GM12878 (cell line): ENCODE measurements at regions not wholly inside any gene's neighbourhood (a gene's known extent, or its start where the extent isn't known, plus 50 kb on each side); places are given as distances from the start of the nearest gene placed in this dataset.

Experiments used
- ATAC-seq: fragments of 200-7000 bp; cut with Tn5 transposase; 3 replicates; pipeline ENCODE4 v1.9.1; 2020; ENCODE audit warnings: mild to moderate bottlenecking, moderate library complexity
- BruUV-seq: library from RNA; stranded (reverse); fragments of 400-500 nt; replicated peaks from 2 replicates; lab custom pipeline; 2021; lab: Mats Ljungman, UMichigan
- CTCF ChIA-PET: fragments of 300-600 bp; sonication (Branson Sonifier 250); formaldehyde crosslinking; extraction: SDS; loops from one replicate; lab custom pipeline; 2021; ENCODE audit warnings: inconsistent platforms; lab: Yijun Ruan, JAX
- POLR2A ChIA-PET: fragments of 350-600 bp; formaldehyde crosslinking; extraction: SDS; loops from one replicate; lab custom pipeline; 2021; ENCODE audit warnings: inconsistent platforms; lab: Charles Lee
- RAD21 ChIA-PET: fragments of 300-600 bp; sonication (Branson Sonifier 250); formaldehyde crosslinking; loops from one replicate; lab custom pipeline; 2023; ENCODE audit warnings: antibody characterized with exemption; ENCODE audit not compliant: unreplicated experiment; lab: Charles Lee
- SMC1A ChIA-PET: fragments of 300-600 bp; sonication (Branson Sonifier 250); formaldehyde crosslinking; loops from one replicate; lab custom pipeline; 2023; ENCODE audit not compliant: unreplicated experiment, uncharacterized antibody; lab: Charles Lee
- DNase-seq: peaks from one replicate; pipeline ENCODE4 v3.0.0-alpha.2; 2011; ENCODE audit warnings: low read depth, low spot score
- FAIRE-seq: peaks from 3 replicates; lab custom pipeline; 2011; peaks lifted over from hg19 to GRCh38; lab: Jason Lieb, UNC
- H2AFZ ChIP-seq: 2 replicates; pipeline ENCODE4 v1.6.0; 2011; ENCODE audit warnings: low read depth, low read length, control low read depth; ENCODE audit not compliant: control insufficient read depth
- H3K27ac ChIP-seq: 2 replicates; pipeline ENCODE4 v1.5.1; 2011; ENCODE audit warnings: control low read depth; ENCODE audit not compliant: control insufficient read depth, insufficient read depth
- H3K27me3 ChIP-seq, 2 experiments: replicated peaks in 1 of 2; 2 replicates each; pipeline versions ENCODE4 v1.6.0 to v1.6.1; 2011; ENCODE audit warnings: low read length in 1 of 2; ENCODE audit not compliant: control insufficient read depth in 2 of 2, insufficient read depth in 2 of 2
- H3K36me3 ChIP-seq, 2 experiments: 2 replicates each; pipeline ENCODE4 v1.5.1; 2011; ENCODE audit warnings: low read length in 1 of 2; ENCODE audit not compliant: control insufficient read depth in 2 of 2, insufficient read depth in 2 of 2
- H3K4me1 ChIP-seq: 2 replicates; pipeline ENCODE4 v1.6.1; 2011; ENCODE audit warnings: mild to moderate bottlenecking, low read length, moderate library complexity, mixed read lengths; ENCODE audit not compliant: control insufficient read depth, insufficient read depth
- H3K4me2 ChIP-seq: 2 replicates; pipeline ENCODE4 v1.6.0; 2011; ENCODE audit warnings: control low read depth; ENCODE audit not compliant: control insufficient read depth, insufficient read depth
- H3K4me3 ChIP-seq: fragments of 200-600 bp; sonication (generic); 2 replicates; pipeline ENCODE4 v1.5.1; 2016
- H3K79me2 ChIP-seq: 2 replicates; pipeline ENCODE4 v1.6.0; 2011; ENCODE audit warnings: low read length; ENCODE audit not compliant: control insufficient read depth, insufficient read depth
- H3K9ac ChIP-seq: 2 replicates; pipeline ENCODE4 v1.8.0; 2011; ENCODE audit warnings: low read length, control low read depth, mixed read lengths; ENCODE audit not compliant: control insufficient read depth, insufficient read depth
- H3K9me3 ChIP-seq: replicated peaks from 3 replicates; pipeline ENCODE4 v1.5.1; 2011; ENCODE audit warnings: mild to moderate bottlenecking, low read length; ENCODE audit not compliant: control insufficient read depth, insufficient read depth
- H4K20me1 ChIP-seq: 2 replicates; pipeline ENCODE4 v1.6.0; 2011; ENCODE audit not compliant: control insufficient read depth, insufficient read depth
- GABPA ChIP-seq: IDR thresholded peaks from 2 replicates; pipeline ENCODE4 v1.6.1; 2014; ENCODE audit warnings: antibody characterized with exemption, low read depth, mild to moderate bottlenecking, inconsistent platforms
- HDAC2 ChIP-seq: fragments of 200-600 bp; sonication (generic); IDR thresholded peaks from 2 replicates; pipeline ENCODE4 v1.6.1; 2017
- IKZF2 ChIP-seq, 2 experiments: fragments of 450-650 bp; IDR thresholded peaks; 2 replicates each; pipeline ENCODE4 v1.6.1; 2017; ENCODE audit warnings: mild to moderate bottlenecking in 2 of 2, moderate library complexity in 2 of 2
- JUNB ChIP-seq: IDR thresholded peaks from 2 replicates; pipeline ENCODE4 v1.6.1; 2016; ENCODE audit warnings: antibody characterized with exemption, mild to moderate bottlenecking
- MXI1 ChIP-seq: fragments of 150-350 bp; IDR thresholded peaks from 2 replicates; pipeline ENCODE4 v1.6.1; 2011; ENCODE audit warnings: low read depth, mild to moderate bottlenecking, inconsistent platforms, low read length, improper control_type of control experiment
- MYC ChIP-seq: IDR thresholded peaks from 2 replicates; pipeline ENCODE4 v1.6.1; 2011; ENCODE audit warnings: mild to moderate bottlenecking, low read length, moderate library complexity, inconsistent platforms; ENCODE audit not compliant: insufficient read depth, insufficient replicate concordance, insufficient read length, severe bottlenecking
- POLR2AphosphoS5 ChIP-seq: IDR thresholded peaks from 2 replicates; pipeline ENCODE4 v1.6.1; 2011; ENCODE audit warnings: mild to moderate bottlenecking, low read length, inconsistent platforms
- SREBF2 ChIP-seq: IDR thresholded peaks from 2 replicates; pipeline ENCODE4 v1.6.1; 2012; ENCODE audit warnings: mild to moderate bottlenecking, low read length
- TCF3 ChIP-seq: IDR thresholded peaks from 2 replicates; pipeline ENCODE4 v1.6.1; 2012; ENCODE audit warnings: low read depth, mild to moderate bottlenecking, low read length, borderline replicate concordance; ENCODE audit not compliant: insufficient read depth
- ZNF207 ChIP-seq: fragments of 450-650 bp; IDR thresholded peaks from 2 replicates; pipeline ENCODE4 v1.6.1; 2014; ENCODE audit warnings: antibody characterized with exemption, mild to moderate bottlenecking, borderline replicate concordance
- ZNF592 ChIP-seq: fragments of 450-650 bp; IDR thresholded peaks from 2 replicates; pipeline ENCODE4 v1.6.1; 2017; ENCODE audit warnings: mild to moderate bottlenecking, moderate library complexity
- ZZZ3 ChIP-seq: IDR thresholded peaks from 2 replicates; pipeline ENCODE4 v1.6.1; 2011; ENCODE audit warnings: low read depth; ENCODE audit not compliant: control insufficient read depth, insufficient read length
- WGBS: methylation state at CpG from one replicate; pipeline ENCODE4 v1.1.6; 2016; ENCODE audit warnings: low lambda C conversion rate; ENCODE audit not compliant: insufficient replicate concordance, insufficient coverage; ENCODE audit errors: missing lambda C conversion rate; 5-methylcytosine and 5-hydroxymethylcytosine counted together
- in situ Hi-C: fragments of 300-500 bp; cut with MboI; formaldehyde crosslinking; loops from 9 replicates; pipeline ENCODE4 v1.14.3; 2018; ENCODE audit warnings: mixed read lengths
- intact Hi-C: fragments of 100-400 bp; cut with micrococcal nuclease; formaldehyde crosslinking; loops from one replicate; pipeline ENCODE4 v1.14.2; 2022; ENCODE audit not compliant: unreplicated experiment

DNA sequence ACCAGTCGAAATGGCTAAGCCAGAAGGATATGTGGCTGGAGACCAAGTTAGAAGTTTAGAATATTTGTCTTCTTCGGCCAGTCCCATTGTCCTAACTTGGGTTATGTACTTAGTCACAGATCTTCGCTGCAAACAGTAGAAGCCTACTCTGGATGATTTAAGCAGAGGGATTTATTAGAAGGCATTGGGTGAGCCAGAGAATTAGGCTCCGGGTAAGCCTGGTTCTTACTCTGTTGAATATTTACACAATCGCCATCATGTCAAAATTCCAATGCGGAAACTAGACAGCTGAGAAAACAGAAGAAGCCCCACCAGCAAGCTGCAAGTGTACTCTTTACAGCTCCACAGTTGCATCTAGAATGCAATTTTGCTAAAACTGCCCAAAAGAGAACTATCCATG lies 276.6 kb downstream of the CMPK2 start:
- H3K9me3 ChIP-seq = no peaks in the 10 kb centered on the region
- SMC1A ChIA-PET = no interaction called here
- in situ Hi-C loops = no loop called here
- BruUV-seq = no TSS peak
- H3K4me2 ChIP-seq = no peak overlapping the region
- DNase-seq (no peak), FAIRE-seq (no peak), ATAC-seq (no peak)
- no peak overlapping the region for H2AFZ ChIP-seq
- CTCF ChIA-PET = no interaction called here
- H3K9ac ChIP-seq = no peak overlapping the region
- H3K4me3 ChIP-seq = no peak overlapping the region
- TF ChIP-seq HDAC2 (no peak), GABPA (no peak), MXI1 (no peak)
- no peaks in the 10 kb centered on the region for H3K4me1 ChIP-seq
- RAD21 ChIA-PET = no interaction called here
- intact Hi-C loops = no loop called here
- 68% methylated on average over 6 of the region's 6 CpGs for WGBS
- H3K36me3 ChIP-seq = no peaks in the 10 kb centered on the region
- H3K79me2 ChIP-seq = no peaks in the 10 kb centered on the region
- no peak overlapping the region for H3K27ac ChIP-seq
- H3K27me3 ChIP-seq = no peaks in the 10 kb centered on the region; a peak in 1 of 4 replicates
- H4K20me1 ChIP-seq = no peaks in the 10 kb centered on the region
- POLR2A ChIA-PET = no interaction called here

GRCh38 chr2:6590442-6590841 lies 275.3 kb downstream of the CMPK2 start:
- H2AFZ ChIP-seq = no peak overlapping the region
- no peak overlapping the region for H3K27ac ChIP-seq
- no peak overlapping the region for H3K4me2 ChIP-seq
- ATAC-seq (no peak), DNase-seq (no peak), FAIRE-seq (no peak)
- H3K9ac ChIP-seq = no peak overlapping the region
- H4K20me1 ChIP-seq = no peaks in the 10 kb centered on the region
- ChIA-PET RAD21 (no interaction called here), CTCF (interaction anchor here (0.6 kb wide), 1 partner anchor 542 kb away, joined by 3 read pairs; no protein-coding TSS in a partner anchor), SMC1A (no interaction called here), POLR2A (no interaction called here)
- 2% methylated on average over 3 of the region's 3 CpGs for WGBS
- H3K36me3 ChIP-seq = no peaks in the 10 kb centered on the region
- no peaks in the 10 kb centered on the region for H3K4me1 ChIP-seq
- no peak for TF ChIP-seq MYC
- TF ChIP-seq ZNF207 = no peak
- TF ChIP-seq IKZF2 (IDR thresholded peaks at IDR 0.05) = no peak
- no peak for TF ChIP-seq TCF3
- no peak for TF ChIP-seq SREBF2
- TF ChIP-seq POLR2AphosphoS5 = no peak
- TF ChIP-seq ZZZ3 = no peak
- no peak for TF ChIP-seq ZNF592
- no peak for TF ChIP-seq JUNB
- intact Hi-C loops (no loop called here), in situ Hi-C loops (no loop called here)
- no peaks in the 10 kb centered on the region; a peak in 1 of 4 replicates for H3K27me3 ChIP-seq
- H3K9me3 ChIP-seq = no peaks in the 10 kb centered on the region
- no peak overlapping the region for H3K4me3 ChIP-seq
- no TSS peak for BruUV-seq
- H3K79me2 ChIP-seq = no peaks in the 10 kb centered on the region
